HG02623 (cell line): ENCODE measurements at regions not wholly inside any gene's neighbourhood (a gene's known extent, or its start where the extent isn't known, plus 50 kb on each side); places are given as distances from the start of the nearest gene placed in this dataset.

Experiments used
- ATAC-seq: cut with Tn5 transposase; IDR thresholded peaks from one replicate; pipeline ENCODE4 v1.9.1; 2021; ENCODE audit warnings: moderate library complexity; ENCODE audit not compliant: unreplicated experiment

GRCh38 chr16:80427795-80428194 is 113.0 kb upstream of the DYNLRB2 start:
- ATAC-seq: no peak

GRCh38 chr16:80418517-80419355 is 122.1 kb upstream of the DYNLRB2 start:
- ATAC-seq: no peak

GRCh38 chr16:80417706-80418271 is 123.0 kb upstream of the DYNLRB2 start:
- ATAC-seq: no peak

- ATAC-seq: no peak
These were observed 132.8 kb upstream of the DYNLRB2 start for GRCh38 chr16:80408014-80408413.

- no peak for ATAC-seq
These were observed 133.4 kb upstream of the DYNLRB2 start for GRCh38 chr16:80407265-80407987.

GRCh38 chr16:80404847-80405246 is 135.9 kb upstream of the DYNLRB2 start:
- ATAC-seq: no peak

GRCh38 chr16:80403894-80404293 is 136.9 kb upstream of the DYNLRB2 start:
- ATAC-seq: no peak

GRCh38 chr16:80390871-80391489 is 149.8 kb upstream of the DYNLRB2 start:
- ATAC-seq: no peak

- ATAC-seq: no peak
These were observed 150.7 kb upstream of the DYNLRB2 start for GRCh38 chr16:80390046-80390445.

- no peak for ATAC-seq
These were observed 151.5 kb upstream of the DYNLRB2 start for GRCh38 chr16:80389338-80389737.

GRCh38 chr16:80387318-80387921 is 153.4 kb upstream of the DYNLRB2 start:
- ATAC-seq: no peak

- no peak for ATAC-seq
These were observed 155.9 kb upstream of the DYNLRB2 start for GRCh38 chr16:80384862-80385261.

GRCh38 chr16:80380514-80380913 is 160.3 kb upstream of the DYNLRB2 start:
- ATAC-seq: no peak

- no peak for ATAC-seq
These were observed 163.5 kb upstream of the DYNLRB2 start for GRCh38 chr16:80377096-80377956.

GRCh38 chr16:80375973-80376372 is 164.8 kb upstream of the DYNLRB2 start:
- no peak for ATAC-seq

- no peak for ATAC-seq
These were observed 165.3 kb upstream of the DYNLRB2 start for GRCh38 chr16:80375513-80375912.

- no peak for ATAC-seq
These were observed 168.5 kb upstream of the DYNLRB2 start for GRCh38 chr16:80372341-80372740.

- no peak for ATAC-seq
These were observed 171.4 kb upstream of the DYNLRB2 start for GRCh38 chr16:80369138-80369958.

GRCh38 chr16:80367037-80367658 is 173.6 kb upstream of the DYNLRB2 start:
- no peak for ATAC-seq
